SKM-1 (cell line): ENCODE measurements at regions not wholly inside any gene's neighbourhood (a gene's known extent, or its start where the extent isn't known, plus 50 kb on each side); places are given as distances from the start of the nearest gene placed in this dataset.

Experiments used
- DNase-seq: peaks from one replicate; lab custom pipeline; 2025; ENCODE audit not compliant: unreplicated experiment; lab: John Stamatoyannopoulos, UW

GRCh38 chr4:177235026-177235425 lies 74.6 kb upstream of the NEIL3 start:
- DNase-seq = no peak

- DNase-seq = no peak
These were observed 72.8 kb upstream of the NEIL3 start for GRCh38 chr4:177236886-177237285.

- no peak for DNase-seq
These were observed 72.4 kb upstream of the NEIL3 start for GRCh38 chr4:177237291-177237690.

GRCh38 chr4:177239477-177239876 lies 70.2 kb upstream of the NEIL3 start:
- no peak for DNase-seq

- no peak for DNase-seq
These were observed 69.8 kb upstream of the NEIL3 start for GRCh38 chr4:177239878-177240277.

- no peak for DNase-seq
These were observed 66.9 kb upstream of the NEIL3 start for GRCh38 chr4:177242651-177243286.

- no peak for DNase-seq
These were observed 62.8 kb upstream of the NEIL3 start for GRCh38 chr4:177246641-177247584.

GRCh38 chr4:177250056-177250696 lies 59.5 kb upstream of the NEIL3 start:
- DNase-seq = peak; percentile 60

- DNase-seq = no peak
These were observed 58.4 kb upstream of the NEIL3 start for GRCh38 chr4:177251237-177251636.

- no peak for DNase-seq
These were observed 54.3 kb upstream of the NEIL3 start for GRCh38 chr4:177255359-177255758.

- DNase-seq = no peak
These were observed 52.7 kb upstream of the NEIL3 start for GRCh38 chr4:177256950-177257349.

- DNase-seq = peak; percentile 55
These were observed 50.2 kb upstream of the NEIL3 start for GRCh38 chr4:177259466-177259865.
